Liver (tissue), 7 donors: ENCODE measurements at regions not wholly inside any gene's neighbourhood (a gene's known extent, or its start where the extent isn't known, plus 50 kb on each side); places are given as distances from the start of the nearest gene placed in this dataset.
A peak's percentile ranks its signal among the peaks of the same experiment; 100 is the strongest.

Experiments
- DNase-seq: peaks from one replicate; pipeline ENCODE4 v3.0.0-alpha.2; 2017; ENCODE audit warnings: low spot score
- H3K27ac ChIP-seq, 2 donors: one replicate each; pipeline ENCODE4 v1.7.0; 2013; ENCODE audit warnings: inconsistent platforms in 2 of 2, low read length in 2 of 2, control low read depth in 1 of 2, low read depth in 1 of 2, mild to moderate bottlenecking in 1 of 2
- H3K27me3 ChIP-seq, 4 donors: one replicate each; pipeline versions ENCODE4 v1.6.1 to v1.7.0; 2013; ENCODE audit warnings: low read length in 3 of 4, inconsistent platforms in 1 of 4, mild to moderate bottlenecking in 1 of 4, moderate library complexity in 1 of 4; ENCODE audit not compliant: control insufficient read depth in 4 of 4, insufficient read depth in 4 of 4
- H3K36me3 ChIP-seq, 4 donors: one replicate each; pipeline versions ENCODE4 v1.6.1 to v1.7.0; 2013; ENCODE audit warnings: low read length in 3 of 4, mild to moderate bottlenecking in 3 of 4, low read depth in 1 of 4, moderate library complexity in 1 of 4; ENCODE audit not compliant: control insufficient read depth in 4 of 4, insufficient read depth in 3 of 4
- H3K4me1 ChIP-seq, 4 donors: one replicate each; pipeline versions ENCODE4 v1.6.1 to v1.7.0; 2013; ENCODE audit warnings: low read length in 3 of 4, mild to moderate bottlenecking in 3 of 4, moderate library complexity in 1 of 4; ENCODE audit not compliant: control insufficient read depth in 4 of 4, insufficient read depth in 4 of 4
- H3K4me3 ChIP-seq, 3 donors: one replicate each; pipeline versions ENCODE4 v1.6.1 to v1.7.0; 2013; ENCODE audit warnings: low read length in 3 of 3, control low read depth in 1 of 3, low read depth in 1 of 3, mild to moderate bottlenecking in 1 of 3
- H3K9ac ChIP-seq, 2 donors: one replicate each; pipeline ENCODE4 v1.7.0; 2013; ENCODE audit warnings: low read length in 2 of 2, mild to moderate bottlenecking in 2 of 2, moderate library complexity in 2 of 2, control low read depth in 1 of 2, low read depth in 1 of 2
- H3K9me3 ChIP-seq, 4 donors: one replicate each; pipeline versions ENCODE4 v1.6.1 to v1.7.0; 2013; ENCODE audit warnings: low read length in 3 of 4; ENCODE audit not compliant: control insufficient read depth in 4 of 4
- EGR1 ChIP-seq, 2 donors: IDR thresholded peaks; 2 replicates each; pipeline ENCODE4 v1.6.1; 2016 to 2018; ENCODE audit warnings: antibody characterized with exemption in 2 of 2, low read depth in 2 of 2
- FOXA1 ChIP-seq: IDR thresholded peaks from 2 replicates; pipeline ENCODE4 v1.6.1; 2016; ENCODE audit warnings: antibody characterized with exemption
- FOXA2 ChIP-seq: IDR thresholded peaks from 2 replicates; pipeline ENCODE4 v1.6.1; 2016; ENCODE audit warnings: antibody characterized with exemption
- GABPA ChIP-seq, 2 donors: IDR thresholded peaks in 1 of 2; conservative IDR thresholded peaks in 1 of 2; 2 replicates each; pipeline ENCODE4 v1.6.1; 2016; ENCODE audit warnings: antibody characterized with exemption in 2 of 2, mild to moderate bottlenecking in 1 of 2, moderate library complexity in 1 of 2
- HNF4A ChIP-seq, 2 donors: conservative IDR thresholded peaks; 2 replicates each; pipeline ENCODE4 v1.6.1; 2016; ENCODE audit warnings: antibody characterized with exemption in 2 of 2, mild to moderate bottlenecking in 2 of 2
- HNF4G ChIP-seq: IDR thresholded peaks from 2 replicates; pipeline ENCODE4 v1.6.1; 2016; ENCODE audit warnings: antibody characterized with exemption
- JUND ChIP-seq, 2 donors: IDR thresholded peaks; 2 replicates each; pipeline ENCODE4 v1.6.1; 2016; ENCODE audit warnings: antibody characterized with exemption in 2 of 2
- MAX ChIP-seq: IDR thresholded peaks from 2 replicates; pipeline ENCODE4 v1.6.1; 2016; ENCODE audit warnings: antibody characterized with exemption
- NR2F2 ChIP-seq: IDR thresholded peaks from 2 replicates; pipeline ENCODE4 v1.6.1; 2016; ENCODE audit warnings: antibody characterized with exemption
- RAD21 ChIP-seq, 2 donors: IDR thresholded peaks; 2 replicates each; pipeline ENCODE4 v1.6.1; 2016; ENCODE audit warnings: antibody characterized with exemption in 2 of 2, mild to moderate bottlenecking in 2 of 2
- REST ChIP-seq: IDR thresholded peaks from 2 replicates; pipeline ENCODE4 v1.6.1; 2016; ENCODE audit warnings: antibody characterized with exemption, mild to moderate bottlenecking
- RXRA ChIP-seq, 2 donors: IDR thresholded peaks; 2 replicates each; pipeline ENCODE4 v1.6.1; 2017 to 2018; ENCODE audit warnings: antibody characterized with exemption in 2 of 2, mild to moderate bottlenecking in 1 of 2
- SP1 ChIP-seq: IDR thresholded peaks from 2 replicates; pipeline ENCODE4 v1.6.1; 2018; ENCODE audit warnings: antibody characterized with exemption, mild to moderate bottlenecking
- TAF1 ChIP-seq: conservative IDR thresholded peaks from 2 replicates; pipeline ENCODE4 v1.6.1; 2016; ENCODE audit warnings: antibody characterized with exemption, mild to moderate bottlenecking
- YY1 ChIP-seq: IDR thresholded peaks from 2 replicates; pipeline ENCODE4 v1.6.1; 2016; ENCODE audit warnings: antibody characterized with exemption, mild to moderate bottlenecking
- WGBS: extraction: QIAGEN DNeasy Blood & Tissue Kit; methylation state at CpG from one replicate; pipeline ENCODE4 v1.1.7; 2013; 5-methylcytosine and 5-hydroxymethylcytosine counted together
- TF ChIP-seq, protein P1 (sequence below): IDR thresholded peaks from 2 replicates; pipeline ENCODE4 v1.6.1; 2016; ENCODE audit warnings: antibody characterized with exemption
- TF ChIP-seq, protein P2 (sequence below): IDR thresholded peaks from 2 replicates; pipeline ENCODE4 v1.6.1; 2016; ENCODE audit warnings: antibody characterized with exemption
- donor health status: healthy.
- donor health status: healthy.
- donor health status: healthy.
- donor health status: healthy.

DNA sequence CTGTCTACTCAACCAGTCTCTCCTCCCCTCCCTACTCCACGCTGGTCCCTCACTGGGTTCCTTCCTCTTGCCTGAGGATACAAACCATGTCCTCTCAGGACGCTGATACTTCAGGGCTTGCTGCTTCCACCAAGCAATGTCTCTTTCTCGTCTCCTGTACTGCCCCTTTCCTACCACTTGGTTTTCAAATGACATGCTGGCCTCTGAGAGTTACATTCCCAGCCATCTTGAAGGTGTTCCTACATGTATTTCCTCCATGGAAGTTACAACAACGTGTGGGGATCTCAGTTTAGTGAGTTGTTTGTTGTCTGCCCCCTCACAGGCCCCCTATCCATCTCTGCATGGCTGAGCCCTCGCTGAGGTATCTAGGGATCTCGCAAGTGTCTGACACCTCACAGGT, 334.5 kb upstream of the SKOR2 start (continued):
- TF ChIP-seq REST (no peak), YY1 (no peak), GABPA (IDR thresholded peaks at IDR 0.05 in 1 of 2, conservative IDR thresholded peaks at IDR 0.05 in 1 of 2) (no peak), NR2F2 (no peak)

- DNase-seq, result no peak
- Histone ChIP-seq H3K4me1 (peaks cover 3 to 15% (median 7%) of the 10 kb centered on the region in 4 donors), H3K4me3 (no peak overlapping the region), H3K9ac (no peak overlapping the region), H3K27ac (no peak overlapping the region), H3K27me3 (no peaks in the 10 kb centered on the region), H3K9me3 (no peaks in the 10 kb centered on the region), H3K36me3 (no peaks in the 10 kb centered on the region)
- 29% methylated on average over 5 of the region's 5 CpGs for WGBS
- no peak for TF ChIP-seq FOXA2
- no peak for TF ChIP-seq JUND (IDR thresholded peaks at IDR 0.05)
- peak; percentile 18 to 60 for TF ChIP-seq RXRA (IDR thresholded peaks at IDR 0.05)
- peak; percentile 41 to 68 for TF ChIP-seq HNF4A (conservative IDR thresholded peaks at IDR 0.05)
- TF ChIP-seq, protein P1, sequence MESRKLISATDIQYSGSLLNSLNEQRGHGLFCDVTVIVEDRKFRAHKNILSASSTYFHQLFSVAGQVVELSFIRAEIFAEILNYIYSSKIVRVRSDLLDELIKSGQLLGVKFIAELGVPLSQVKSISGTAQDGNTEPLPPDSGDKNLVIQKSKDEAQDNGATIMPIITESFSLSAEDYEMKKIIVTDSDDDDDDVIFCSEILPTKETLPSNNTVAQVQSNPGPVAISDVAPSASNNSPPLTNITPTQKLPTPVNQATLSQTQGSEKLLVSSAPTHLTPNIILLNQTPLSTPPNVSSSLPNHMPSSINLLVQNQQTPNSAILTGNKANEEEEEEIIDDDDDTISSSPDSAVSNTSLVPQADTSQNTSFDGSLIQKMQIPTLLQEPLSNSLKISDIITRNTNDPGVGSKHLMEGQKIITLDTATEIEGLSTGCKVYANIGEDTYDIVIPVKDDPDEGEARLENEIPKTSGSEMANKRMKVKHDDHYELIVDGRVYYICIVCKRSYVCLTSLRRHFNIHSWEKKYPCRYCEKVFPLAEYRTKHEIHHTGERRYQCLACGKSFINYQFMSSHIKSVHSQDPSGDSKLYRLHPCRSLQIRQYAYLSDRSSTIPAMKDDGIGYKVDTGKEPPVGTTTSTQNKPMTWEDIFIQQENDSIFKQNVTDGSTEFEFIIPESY, result peak; percentile 15
- peak; percentile 65 for TF ChIP-seq NR2F2
These were observed 333.7 kb upstream of the SKOR2 start for GRCh38 chr18:47585136-47585535.

- Histone ChIP-seq H3K4me3 (no peak overlapping the region), H3K9ac (no peak overlapping the region), H3K27me3 (no peaks in the 10 kb centered on the region), H3K36me3 (no peaks in the 10 kb centered on the region), H3K9me3 (no peaks in the 10 kb centered on the region), H3K27ac (no peak overlapping the region), H3K4me1 (peaks cover 3 to 11% (median 7%) of the 10 kb centered on the region in 4 donors)
- 53% methylated on average over 3 of the region's 3 CpGs for WGBS
- no peak for DNase-seq
- TF ChIP-seq RXRA (IDR thresholded peaks at IDR 0.05) (no peak), FOXA2 (no peak), REST (no peak), MAX (no peak), YY1 (no peak), NR2F2 (no peak), FOXA1 (no peak), RAD21 (IDR thresholded peaks at IDR 0.05) (no peak), HNF4G (no peak), SP1 (no peak), EGR1 (IDR thresholded peaks at IDR 0.05; ENCODE audit: low read depth in 2 of 2) (no peak), TAF1 (no peak), GABPA (IDR thresholded peaks at IDR 0.05 in 1 of 2, conservative IDR thresholded peaks at IDR 0.05 in 1 of 2) (no peak)
- TF ChIP-seq, protein P1, result no peak
- TF ChIP-seq, protein P2, sequence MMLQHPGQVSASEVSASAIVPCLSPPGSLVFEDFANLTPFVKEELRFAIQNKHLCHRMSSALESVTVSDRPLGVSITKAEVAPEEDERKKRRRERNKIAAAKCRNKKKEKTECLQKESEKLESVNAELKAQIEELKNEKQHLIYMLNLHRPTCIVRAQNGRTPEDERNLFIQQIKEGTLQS, result no peak
These were observed 330.6 kb upstream of the SKOR2 start for GRCh38 chr18:47582093-47582492.
